ENCODE measurements at regions not wholly inside any gene's neighbourhood (a gene's known extent, or its start where the extent isn't known, plus 50 kb on each side); places are given as distances from the start of the nearest gene placed in this dataset.
A peak's percentile ranks its signal among the peaks of the same experiment; 100 is the strongest.
"Not testable (repeated sequence)": the region's sequence is repeated elsewhere in the genome, so short reads cannot be mapped to it uniquely, and the experiment has no call there.

DNA sequence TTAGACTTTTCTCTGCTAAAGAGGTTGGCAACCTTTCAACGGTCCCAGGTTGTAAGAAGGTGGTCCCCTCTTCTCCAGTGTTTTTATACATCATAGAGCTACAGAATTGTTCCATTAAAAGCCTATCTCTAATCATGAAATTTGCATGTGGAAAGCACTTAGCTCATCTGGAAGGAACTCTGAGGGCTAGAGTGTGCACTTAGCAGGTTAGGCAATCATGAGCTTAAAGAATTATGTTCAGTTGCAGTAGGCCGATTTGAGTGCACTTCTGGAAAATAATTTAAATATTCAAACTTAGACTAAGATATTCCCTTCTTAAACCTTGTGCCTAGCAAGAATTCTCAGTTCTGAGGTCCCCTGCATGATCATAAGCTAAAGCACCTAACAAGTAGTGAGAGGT lies 468.7 kb downstream of the SPATA31D1 start:
- no peak for DNase-seq (ENCODE audit: extremely low read depth in 1 of 11, low read depth in 9 of 11, low spot score in 4 of 11)

DNA sequence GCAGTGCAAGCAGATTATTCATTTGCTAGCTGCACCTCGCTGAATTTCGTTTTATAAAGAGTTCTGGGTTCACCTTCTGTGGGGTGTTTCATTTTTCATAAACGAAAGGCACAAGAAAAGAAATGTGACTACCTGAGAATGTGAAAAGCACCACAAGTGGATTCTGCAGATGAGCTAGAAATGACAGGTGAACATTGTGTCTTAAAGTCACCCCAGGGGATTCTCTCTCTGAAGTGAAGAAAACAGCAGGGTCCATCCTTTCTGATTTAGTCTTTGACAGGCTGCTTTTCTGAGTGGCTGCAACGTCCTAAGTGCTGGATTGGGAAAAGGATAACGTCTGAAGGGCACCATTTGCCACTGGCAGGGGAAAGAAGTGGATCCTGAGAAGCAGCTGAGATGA lies 469.3 kb downstream of the SPATA31D1 start:
- no peak for DNase-seq (ENCODE audit: extremely low read depth in 1 of 11, low read depth in 9 of 11, low spot score in 4 of 11)

DNA sequence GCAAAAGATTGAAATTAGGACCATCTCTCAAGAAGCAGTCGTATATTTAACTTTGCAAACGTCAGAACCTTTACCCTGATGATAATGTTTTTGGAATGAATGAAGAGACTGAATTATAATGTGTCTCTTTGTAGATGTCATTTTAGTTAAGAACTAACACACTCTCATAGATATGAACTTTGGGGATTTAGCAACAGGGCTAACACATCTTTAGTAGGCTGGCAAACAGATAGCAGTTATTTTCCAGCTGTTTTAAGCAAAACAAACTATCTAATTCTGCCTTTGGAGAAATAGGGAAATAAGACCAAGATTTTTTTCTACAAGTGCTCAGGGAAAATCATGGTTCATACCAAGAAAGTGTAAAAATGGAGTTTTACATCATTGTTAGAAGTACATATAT lies 469.7 kb downstream of the SPATA31D1 start:
- DNase-seq (ENCODE audit: extremely low read depth in 1 of 11, low read depth in 9 of 11, low spot score in 4 of 11) = no peak

DNA sequence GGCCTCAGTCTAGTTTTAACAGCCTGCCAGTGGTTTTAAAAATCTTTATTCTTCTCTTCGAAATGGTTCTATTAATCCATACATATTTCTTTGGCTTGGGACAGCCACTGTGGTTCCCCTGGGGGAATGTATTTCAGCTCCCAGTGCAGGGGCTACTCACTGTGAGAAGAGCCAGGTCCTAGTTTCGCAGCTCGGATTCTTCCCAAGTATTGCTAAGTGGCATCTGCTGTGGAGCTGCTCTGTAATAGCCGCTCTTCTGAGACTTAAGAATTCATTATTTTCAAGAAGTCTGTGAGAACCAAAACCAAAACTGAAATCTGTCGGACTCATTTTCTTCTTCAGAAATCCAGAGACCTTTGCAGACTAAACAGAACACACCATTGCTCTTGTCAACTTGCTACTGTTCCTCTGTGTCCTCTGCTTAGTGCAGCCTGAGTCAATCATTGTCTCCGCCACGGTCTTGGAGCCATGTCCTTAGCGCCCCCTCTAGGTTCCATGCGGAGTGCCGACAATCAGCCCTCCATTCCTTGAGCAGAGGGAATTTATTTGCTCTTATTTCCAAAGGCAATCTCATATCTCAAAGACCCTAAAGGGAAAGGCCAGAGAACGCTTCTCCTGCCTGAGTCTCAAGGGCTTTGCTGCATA lies 478.2 kb downstream of the SPATA31D1 start:
- DNase-seq (ENCODE audit: extremely low read depth in 1 of 11, low read depth in 9 of 11, low spot score in 4 of 11) = peak in 1 of 11 donors; percentile 18

DNA sequence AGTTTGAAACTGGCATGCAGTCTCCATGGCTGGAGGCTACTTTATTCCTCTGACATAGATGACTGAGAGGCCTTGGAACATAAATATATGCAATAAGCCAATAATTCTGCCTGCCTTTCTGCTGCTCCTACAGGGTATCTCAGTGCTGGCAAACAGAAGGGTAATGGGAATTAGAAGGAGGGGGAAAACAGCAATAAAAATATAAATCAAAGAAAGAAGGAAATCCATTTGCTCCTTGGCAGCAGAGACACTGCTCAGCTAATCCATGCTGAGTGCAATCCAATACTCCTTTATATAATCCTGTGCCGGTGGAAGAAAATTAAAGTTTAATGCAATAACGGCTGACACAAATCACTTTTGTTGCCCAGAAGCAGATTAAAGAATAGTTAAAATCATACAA lies 478.9 kb downstream of the SPATA31D1 start:
- no peak for DNase-seq (ENCODE audit: extremely low read depth in 1 of 11, low read depth in 9 of 11, low spot score in 4 of 11)

DNA sequence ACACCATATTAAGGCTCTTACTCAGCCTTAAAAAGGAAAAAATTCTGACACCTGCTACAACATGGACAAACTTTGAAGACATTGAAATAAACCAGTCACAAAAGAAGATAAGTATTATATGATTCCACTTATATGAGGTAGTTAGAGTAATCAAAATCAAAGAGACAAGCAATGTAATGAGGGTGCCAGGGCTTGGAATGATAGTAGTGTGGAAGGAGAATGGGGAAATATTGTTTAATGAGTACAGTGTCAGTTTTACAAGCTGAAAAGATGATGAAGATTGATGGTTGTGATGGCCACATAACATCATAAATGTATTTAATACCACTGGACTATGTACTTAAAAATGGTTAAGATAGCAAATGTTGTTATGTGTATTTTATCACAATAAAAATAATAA lies 485.7 kb downstream of the SPATA31D1 start:
- DNase-seq (ENCODE audit: extremely low read depth in 1 of 11, low read depth in 9 of 11, low spot score in 4 of 11) = no peak

DNA sequence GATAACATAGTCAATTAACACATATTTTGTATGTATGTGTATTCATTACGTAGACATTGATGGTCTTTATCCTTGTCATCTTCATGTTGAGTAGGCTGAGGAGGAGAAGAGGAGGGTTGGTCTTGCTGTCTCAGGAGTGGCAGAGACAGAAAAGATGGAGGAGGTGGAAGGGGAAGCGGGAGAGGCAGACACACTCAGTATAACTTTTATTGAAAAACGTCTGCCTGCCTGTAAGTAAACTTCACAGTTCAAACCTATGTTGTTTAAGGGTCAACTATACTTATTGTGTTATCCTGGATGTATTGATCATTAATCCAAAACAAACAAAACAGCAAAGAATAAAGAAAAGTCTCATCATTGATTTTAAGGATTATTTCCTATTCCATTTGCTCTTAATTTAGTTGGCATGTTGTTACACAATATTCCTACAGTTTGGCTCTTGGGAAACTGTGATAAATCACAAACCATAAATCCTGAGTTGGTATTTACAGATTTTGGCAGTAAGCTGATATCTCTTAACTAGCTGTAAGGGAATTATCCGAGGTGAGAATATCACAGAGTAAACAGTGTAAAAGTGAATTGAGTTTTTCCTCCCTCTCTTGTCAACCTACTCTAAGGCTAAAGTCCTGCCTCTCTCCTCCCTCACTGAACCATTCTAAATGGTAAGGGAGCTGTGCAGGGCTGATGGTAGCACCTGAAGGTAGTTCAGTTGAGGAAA lies 487.2 kb downstream of the SPATA31D1 start:
- DNase-seq (ENCODE audit: extremely low read depth in 1 of 11, low read depth in 9 of 11, low spot score in 4 of 11) = no peak

DNA sequence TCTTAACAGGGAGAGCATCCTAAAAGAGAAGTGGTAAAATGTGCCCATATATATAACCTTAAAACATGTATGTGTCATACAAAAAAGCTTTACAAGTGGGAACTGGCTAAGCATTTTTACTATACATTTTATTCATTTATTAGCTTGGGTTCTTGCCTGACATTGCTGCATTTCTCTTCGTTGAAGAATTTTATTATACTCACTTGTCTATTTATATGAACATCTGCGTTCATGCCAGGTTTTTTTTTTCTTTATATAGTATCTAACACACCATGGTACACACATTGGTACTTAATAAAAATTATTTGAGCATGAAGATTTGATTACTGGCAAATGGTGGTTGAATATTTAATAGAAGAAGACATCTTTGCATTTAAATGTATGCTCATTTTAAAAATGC lies 492.3 kb downstream of the SPATA31D1 start:
- DNase-seq (ENCODE audit: extremely low read depth in 1 of 11, low read depth in 9 of 11, low spot score in 4 of 11) = no peak

DNA sequence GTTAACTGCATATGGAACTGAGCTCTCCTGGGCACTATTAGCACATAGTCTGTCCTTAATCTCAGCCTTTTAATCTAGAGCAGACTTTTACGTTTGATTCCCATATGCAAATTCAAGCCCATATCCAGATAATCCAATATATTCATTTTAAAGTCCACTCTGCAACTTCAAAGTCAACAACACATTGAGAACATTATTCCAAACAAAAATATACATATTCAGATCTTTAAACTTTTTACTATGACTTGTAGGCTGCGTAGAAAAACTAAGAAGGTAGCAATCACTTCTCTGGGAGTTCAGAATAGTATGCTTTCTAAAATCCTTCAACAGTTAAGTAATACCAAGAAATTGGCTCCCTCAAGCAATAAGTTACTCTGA lies 499.4 kb downstream of the SPATA31D1 start:
- no peak for DNase-seq (ENCODE audit: extremely low read depth in 1 of 11, low read depth in 9 of 11, low spot score in 4 of 11)

DNA sequence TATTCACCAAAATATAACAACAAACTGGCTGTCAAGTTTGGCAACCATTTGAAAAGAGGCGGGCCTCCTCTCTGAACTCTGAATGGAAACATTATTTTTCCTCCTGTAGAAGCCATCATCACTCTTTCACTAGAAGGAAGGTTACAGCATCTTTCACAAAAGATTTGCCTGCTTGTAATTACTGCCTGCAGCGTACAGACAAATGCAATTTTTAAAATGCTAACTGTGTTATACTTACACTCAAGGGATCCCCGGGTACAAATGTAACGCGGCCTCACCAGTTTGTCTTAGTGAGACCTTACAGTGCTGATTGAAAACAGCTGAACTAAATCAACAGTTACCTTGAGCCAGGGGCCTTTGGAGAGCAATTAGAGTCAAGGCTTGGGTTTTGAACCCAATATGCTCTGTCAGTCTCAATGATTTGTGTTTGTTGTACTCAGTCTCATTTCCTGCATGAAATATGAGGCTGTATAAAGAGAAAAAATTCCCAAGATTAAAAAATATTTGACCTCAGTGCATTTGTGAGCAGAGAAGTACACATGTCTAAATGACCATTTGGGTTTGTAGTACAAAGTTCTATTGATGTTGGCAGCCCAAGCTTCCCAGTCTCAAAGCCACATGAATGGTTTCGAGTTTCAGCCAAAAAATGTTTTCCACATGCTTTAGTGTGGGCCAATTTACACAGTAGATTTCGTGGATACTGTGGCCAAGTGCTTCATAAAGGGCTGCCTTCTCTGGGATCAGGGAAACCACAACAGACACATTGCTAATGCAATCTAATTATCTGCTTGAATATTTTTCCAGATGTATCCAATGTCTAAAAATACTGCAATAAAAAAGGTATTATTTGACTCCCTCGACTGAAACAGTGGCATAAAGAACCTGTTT lies 500.0 kb downstream of the SPATA31D1 start:
- peak; percentile 49 to 87 (median 67) for DNase-seq (ENCODE audit: extremely low read depth in 1 of 11, low read depth in 9 of 11, low spot score in 4 of 11)

DNA sequence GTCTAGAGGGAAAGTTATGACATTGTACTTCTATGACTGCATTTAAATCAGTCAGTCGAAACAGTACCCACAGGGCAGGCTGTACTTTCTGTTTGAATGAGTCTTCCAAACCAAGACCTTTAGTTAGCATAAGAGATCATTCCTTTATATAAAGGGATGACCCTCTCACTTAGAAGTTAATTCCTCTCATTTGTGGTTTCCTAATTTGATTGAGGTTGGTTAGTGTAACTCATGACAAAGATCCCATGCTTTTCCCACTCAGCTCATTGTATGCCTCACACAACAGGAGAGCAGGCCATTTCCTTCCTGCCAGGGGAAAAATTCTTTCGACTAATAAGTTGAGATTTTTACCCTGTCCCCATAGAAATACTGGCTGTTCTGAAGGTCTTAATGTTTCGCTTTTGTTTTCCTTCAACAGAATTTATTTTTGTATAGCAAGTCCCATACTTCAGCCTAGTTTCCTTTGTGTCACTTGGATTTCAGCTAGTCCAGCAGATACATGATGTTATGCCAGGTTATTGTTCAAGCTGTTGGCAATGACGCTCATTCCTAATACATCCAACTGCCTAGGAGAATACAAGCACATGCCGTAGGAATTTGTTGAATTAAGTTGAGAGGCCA lies 500.7 kb downstream of the SPATA31D1 start:
- DNase-seq (ENCODE audit: extremely low read depth in 1 of 11, low read depth in 9 of 11, low spot score in 4 of 11) = peak in 1 of 11 donors; percentile 39

DNA sequence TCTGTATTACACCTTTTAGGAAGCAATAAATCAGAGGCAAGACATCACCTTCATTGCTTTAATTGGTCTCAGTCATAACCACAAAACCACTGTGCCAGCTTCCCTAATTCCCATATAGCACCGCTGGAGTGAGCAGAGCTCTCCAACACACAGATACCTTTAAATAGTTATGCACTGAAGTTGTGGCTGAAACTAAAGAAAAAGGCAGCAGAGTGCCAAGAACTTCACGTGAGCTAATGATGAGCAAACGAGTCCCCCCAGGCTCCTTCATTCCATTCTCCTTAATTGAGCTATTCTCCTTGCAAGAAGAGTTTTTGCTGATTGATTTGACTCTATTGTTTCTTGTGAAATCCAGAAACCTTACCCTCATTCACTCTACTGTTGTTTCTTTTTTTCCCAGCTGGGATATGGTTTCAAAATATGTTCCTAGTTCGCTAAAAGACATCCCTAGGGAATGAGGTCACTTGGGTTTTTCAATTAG lies 501.5 kb downstream of the SPATA31D1 start:
- no peak for DNase-seq (ENCODE audit: extremely low read depth in 1 of 11, low read depth in 9 of 11, low spot score in 4 of 11)

DNA sequence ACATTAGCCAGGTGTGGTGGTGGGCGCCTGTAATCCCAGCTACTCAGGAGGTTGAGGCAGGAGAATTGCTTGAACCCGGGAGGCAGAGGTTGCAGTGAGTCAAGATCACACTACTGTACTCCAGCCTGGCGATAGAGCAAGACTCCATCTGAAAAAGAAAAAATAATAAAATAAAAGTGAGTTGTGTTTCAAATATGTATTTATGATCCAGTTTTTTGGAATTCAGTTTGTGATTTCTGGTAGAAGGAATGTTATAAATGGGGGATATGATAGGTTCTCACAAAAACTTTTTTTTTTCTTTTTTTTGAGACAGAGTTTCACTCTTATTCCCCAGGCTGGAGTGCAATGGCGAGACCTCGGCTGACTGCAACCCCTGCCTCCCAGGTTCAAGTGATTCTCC lies 502.2 kb downstream of the SPATA31D1 start:
- DNase-seq (ENCODE audit: extremely low read depth in 1 of 11, low read depth in 9 of 11, low spot score in 4 of 11) = not testable (repeated sequence)

DNA sequence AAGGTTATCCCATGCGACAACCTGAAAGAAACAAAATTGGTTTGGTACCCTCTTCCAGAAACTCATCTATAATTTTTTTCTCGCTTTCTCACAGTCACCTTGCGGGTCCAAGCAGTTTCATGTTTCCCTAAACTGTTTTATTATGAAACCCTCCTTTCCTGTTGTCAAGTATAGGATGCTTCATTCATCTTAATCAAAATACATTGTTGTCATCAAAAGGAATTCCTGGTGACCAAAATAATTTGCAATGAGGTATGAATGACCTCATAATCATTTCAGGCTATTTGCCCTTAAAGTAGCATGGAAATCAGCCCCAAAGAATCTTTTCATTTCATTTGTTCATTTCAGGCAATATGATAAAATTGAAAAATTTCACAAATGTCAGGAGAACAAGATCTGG lies 503.0 kb downstream of the SPATA31D1 start:
- DNase-seq (ENCODE audit: extremely low read depth in 1 of 11, low read depth in 9 of 11, low spot score in 4 of 11) = no peak

DNA sequence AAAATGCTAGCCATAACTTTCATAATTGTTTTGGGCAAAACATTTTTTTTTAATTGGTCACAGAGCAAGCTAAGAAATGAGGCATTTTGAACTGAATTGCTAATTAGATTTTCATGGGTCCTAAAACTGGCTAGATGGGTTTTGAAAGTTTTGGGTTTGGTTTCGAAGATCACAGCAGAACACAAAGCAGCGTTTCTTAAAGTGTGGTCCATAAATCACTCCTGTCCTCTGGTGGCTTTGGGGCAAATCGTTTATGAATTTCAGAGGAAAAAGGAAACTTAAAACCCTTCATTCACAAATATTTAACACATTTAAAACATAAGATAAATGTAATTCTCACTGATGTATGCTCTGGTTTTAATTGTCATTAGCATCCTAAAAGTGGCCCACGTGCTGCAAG lies 503.7 kb downstream of the SPATA31D1 start:
- DNase-seq (ENCODE audit: extremely low read depth in 1 of 11, low read depth in 9 of 11, low spot score in 4 of 11) = no peak

DNA sequence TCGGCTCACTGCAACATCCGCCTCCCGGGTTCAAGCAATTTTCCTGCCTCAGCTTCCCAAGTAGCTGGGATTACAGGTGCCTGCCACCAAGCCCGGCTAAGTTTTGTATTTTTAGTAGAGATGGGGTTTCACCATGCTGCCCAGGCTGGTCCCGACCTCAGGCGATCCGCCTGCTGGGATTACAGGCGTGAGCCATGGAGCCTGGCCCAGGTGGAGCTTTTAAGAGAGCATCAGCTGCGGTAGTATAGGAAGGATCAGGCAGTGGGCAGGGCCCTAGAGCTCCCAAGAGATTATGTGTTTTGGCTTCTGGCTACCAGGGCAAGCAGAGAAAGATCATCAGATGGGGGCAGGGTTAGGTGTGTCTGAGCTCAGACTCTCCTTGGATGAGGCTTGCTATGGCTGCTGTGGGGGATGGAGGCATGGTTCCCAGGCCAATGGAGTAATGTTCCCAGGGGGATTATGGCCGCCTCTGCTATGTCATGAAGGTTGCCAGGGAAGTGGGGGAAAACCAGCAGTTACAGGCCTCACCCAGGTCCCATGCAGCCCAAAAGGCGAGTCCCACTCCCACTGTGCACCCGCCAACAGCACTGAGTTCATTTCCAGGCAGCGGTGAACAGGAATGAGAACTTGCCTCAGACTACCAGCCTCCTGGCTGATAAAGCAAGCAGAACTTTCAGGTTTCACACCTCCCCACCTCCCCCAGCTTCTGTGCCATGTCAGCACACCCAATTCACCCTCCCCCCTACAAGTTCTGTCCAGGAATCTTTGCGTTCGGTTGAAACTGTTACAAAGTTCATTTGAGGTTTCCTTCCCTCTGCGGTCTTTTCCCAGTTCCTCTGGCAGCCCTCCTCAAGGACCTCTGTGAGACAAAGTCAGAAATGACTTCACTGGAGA lies 507.6 kb downstream of the SPATA31D1 start:
- no peak for DNase-seq (ENCODE audit: extremely low read depth in 1 of 11, low read depth in 9 of 11, low spot score in 4 of 11)

DNA sequence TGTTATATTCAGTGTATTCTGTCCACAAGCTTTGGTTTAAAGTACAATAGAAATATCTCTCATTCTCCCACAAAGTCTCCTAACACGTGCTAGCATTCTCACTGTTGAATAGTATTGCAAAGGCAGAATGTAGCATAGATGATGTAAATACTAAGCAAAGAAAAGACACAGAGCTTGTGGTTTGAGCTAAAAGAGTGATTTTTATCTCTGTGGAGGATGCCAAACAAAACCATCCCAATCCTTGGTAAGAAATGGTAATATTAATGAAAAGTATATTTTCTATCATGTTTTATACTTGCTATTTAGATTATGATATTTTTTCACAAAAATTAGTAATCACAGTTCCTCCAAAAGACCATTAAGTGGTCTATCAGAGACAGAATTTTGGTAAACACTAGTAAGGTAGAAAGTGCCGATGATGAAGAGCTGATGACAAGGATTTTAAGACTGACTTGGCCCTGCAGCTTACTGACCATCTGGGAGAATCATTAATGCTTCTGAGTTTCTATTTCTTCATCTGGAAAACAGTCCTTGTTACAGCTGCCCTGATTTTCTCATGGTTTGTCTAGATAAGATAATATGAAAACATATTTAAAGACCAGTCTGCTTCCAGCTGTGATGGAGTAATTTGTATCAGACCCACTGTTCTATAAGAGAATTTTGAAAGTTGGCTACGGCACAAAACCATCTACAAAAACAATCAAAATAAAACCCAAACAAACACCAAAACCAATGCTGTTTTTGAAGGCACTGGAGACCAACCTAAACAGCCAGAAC lies 510.2 kb downstream of the SPATA31D1 start:
- no peak for DNase-seq (ENCODE audit: extremely low read depth in 1 of 11, low read depth in 9 of 11, low spot score in 4 of 11)

DNA sequence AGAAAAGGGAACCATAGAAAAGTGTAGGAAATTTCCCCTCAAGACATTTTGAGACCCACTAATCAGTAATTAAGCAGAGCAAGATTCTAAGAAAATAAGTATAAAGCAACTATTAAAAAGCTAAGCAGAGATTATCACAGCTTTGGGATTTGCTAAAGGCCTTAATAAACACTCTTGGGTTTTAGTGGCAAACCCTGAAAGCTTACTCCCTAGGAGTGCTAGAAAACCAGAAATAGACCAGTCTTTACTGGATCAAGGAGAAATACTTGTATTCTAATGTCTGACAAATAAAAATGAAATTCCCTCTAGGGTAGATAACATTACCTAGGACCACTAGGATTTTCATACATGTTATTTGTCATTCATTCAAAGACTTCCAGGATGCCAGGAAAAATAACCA lies 510.8 kb downstream of the SPATA31D1 start:
- DNase-seq (ENCODE audit: extremely low read depth in 1 of 11, low read depth in 9 of 11, low spot score in 4 of 11) = no peak
